ENCODE measurements at regions not wholly inside any gene's neighbourhood (a gene's known extent, or its start where the extent isn't known, plus 50 kb on each side); places are given as distances from the start of the nearest gene placed in this dataset.

GRCh38 chr16:20216591-20217217 lies 110.6 kb downstream of the GP2 start:
- Histone ChIP-seq H3K9me3 (ENCODE audit: insufficient read depth, low read length, severe bottlenecking) (no peaks in the 10 kb centered on the region), H3K9ac (ENCODE audit: low read depth, low read length) (no peak overlapping the region), H3K79me2 (ENCODE audit: insufficient read depth, low read length) (no peaks in the 10 kb centered on the region), H3K4me1 (ENCODE audit: insufficient read depth, low read length) (no peaks in the 10 kb centered on the region), H2AFZ (ENCODE audit: low read depth, low read length) (no peak overlapping the region), H3K36me3 (ENCODE audit: insufficient read depth, low read length) (no peaks in the 10 kb centered on the region), H3K27ac (ENCODE audit: low read length) (no peak overlapping the region), H3K27me3 (ENCODE audit: insufficient read depth, low read length, poor library complexity) (no peaks in the 10 kb centered on the region), H3K4me3 (ENCODE audit: low read depth in 1 of 2, low read length in 2 of 2) (no peak overlapping the region), H3K4me2 (ENCODE audit: insufficient read depth, low read length) (no peak overlapping the region), H4K20me1 (ENCODE audit: insufficient read depth, low read length) (no peaks in the 10 kb centered on the region)
- TF ChIP-seq CTCF (IDR thresholded peaks at IDR 0.05; ENCODE audit: borderline replicate concordance, extremely low read depth, low read length, poor library complexity, severe bottlenecking), result no peak
- TF ChIP-seq EZH2 (IDR thresholded peaks at IDR 0.05; ENCODE audit: borderline replicate concordance, low read depth, low read length, severe bottlenecking), result no peak
- DNase-seq (no peak), ATAC-seq (ENCODE audit: insufficient read depth, low read depth) (no peak)

DNA sequence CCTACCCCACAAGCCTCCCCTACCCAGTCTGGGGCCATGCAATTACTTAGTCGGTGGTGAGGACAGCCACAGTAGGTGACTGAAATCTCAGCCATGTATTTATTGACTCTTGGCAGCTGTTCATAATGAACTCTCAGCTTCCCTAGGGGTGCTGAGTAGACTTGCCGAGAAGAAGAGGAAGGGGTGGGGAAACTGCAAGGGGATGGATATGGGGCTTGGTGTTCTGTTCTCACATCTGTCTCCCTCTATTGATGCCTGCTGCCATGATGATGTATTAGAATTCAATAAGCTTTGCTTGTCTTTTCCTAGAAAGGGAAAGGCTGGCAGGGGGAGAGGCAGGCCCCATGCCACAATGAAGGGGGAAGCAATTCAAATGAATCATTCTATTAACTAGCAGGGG lies 112.9 kb downstream of the GP2 start:
- DNase-seq, result no peak

GRCh38 chr16:20203272-20203671 lies 124.0 kb downstream of the GP2 start:
- Histone ChIP-seq H3K36me3 (ENCODE audit: insufficient read depth, low read length) (no peaks in the 10 kb centered on the region), H4K20me1 (ENCODE audit: insufficient read depth, low read length) (no peaks in the 10 kb centered on the region), H2AFZ (ENCODE audit: low read depth, low read length) (no peak overlapping the region), H3K27me3 (ENCODE audit: insufficient read depth, low read length, poor library complexity) (peaks cover 2% of the 10 kb centered on the region), H3K4me2 (ENCODE audit: insufficient read depth, low read length) (no peak overlapping the region), H3K4me3 (ENCODE audit: low read depth in 1 of 2, low read length in 2 of 2) (no peak overlapping the region), H3K27ac (ENCODE audit: low read length) (no peak overlapping the region), H3K79me2 (ENCODE audit: insufficient read depth, low read length) (no peaks in the 10 kb centered on the region), H3K9me3 (ENCODE audit: insufficient read depth, low read length, severe bottlenecking) (no peaks in the 10 kb centered on the region), H3K4me1 (ENCODE audit: insufficient read depth, low read length) (no peaks in the 10 kb centered on the region), H3K9ac (ENCODE audit: low read depth, low read length) (no peak overlapping the region)
- DNase-seq (no peak), ATAC-seq (ENCODE audit: insufficient read depth, low read depth) (no peak)
- no peak for TF ChIP-seq CTCF (IDR thresholded peaks at IDR 0.05; ENCODE audit: borderline replicate concordance, extremely low read depth, low read length, poor library complexity, severe bottlenecking)
- no peak for TF ChIP-seq EZH2 (IDR thresholded peaks at IDR 0.05; ENCODE audit: borderline replicate concordance, low read depth, low read length, severe bottlenecking)

More for the DNA sequence above, 112.9 kb downstream of the GP2 start:
- H3K4me2 ChIP-seq (ENCODE audit: insufficient read depth, low read length), result no peak overlapping the region
- H3K9ac ChIP-seq (ENCODE audit: low read depth, low read length), result no peak overlapping the region
- no peaks in the 10 kb centered on the region for H4K20me1 ChIP-seq (ENCODE audit: insufficient read depth, low read length)
- no peaks in the 10 kb centered on the region for H3K9me3 ChIP-seq (ENCODE audit: insufficient read depth, low read length, severe bottlenecking)
- no peak for TF ChIP-seq CTCF (IDR thresholded peaks at IDR 0.05; ENCODE audit: borderline replicate concordance, extremely low read depth, low read length, poor library complexity, severe bottlenecking)
- TF ChIP-seq EZH2 (IDR thresholded peaks at IDR 0.05; ENCODE audit: borderline replicate concordance, low read depth, low read length, severe bottlenecking), result no peak
- no peak for ATAC-seq (ENCODE audit: insufficient read depth, low read depth)
- no peaks in the 10 kb centered on the region for H3K36me3 ChIP-seq (ENCODE audit: insufficient read depth, low read length)
- no peak overlapping the region for H3K4me3 ChIP-seq (ENCODE audit: low read depth in 1 of 2, low read length in 2 of 2)
- no peak overlapping the region for H2AFZ ChIP-seq (ENCODE audit: low read depth, low read length)
- H3K27me3 ChIP-seq (ENCODE audit: insufficient read depth, low read length, poor library complexity), result no peaks in the 10 kb centered on the region
- H3K27ac ChIP-seq (ENCODE audit: low read length), result no peak overlapping the region
- no peaks in the 10 kb centered on the region for H3K4me1 ChIP-seq (ENCODE audit: insufficient read depth, low read length)
- H3K79me2 ChIP-seq (ENCODE audit: insufficient read depth, low read length), result no peaks in the 10 kb centered on the region
